ENCODE measurements at regions not wholly inside any gene's neighbourhood (a gene's known extent, or its start where the extent isn't known, plus 50 kb on each side); places are given as distances from the start of the nearest gene placed in this dataset.

DNA sequence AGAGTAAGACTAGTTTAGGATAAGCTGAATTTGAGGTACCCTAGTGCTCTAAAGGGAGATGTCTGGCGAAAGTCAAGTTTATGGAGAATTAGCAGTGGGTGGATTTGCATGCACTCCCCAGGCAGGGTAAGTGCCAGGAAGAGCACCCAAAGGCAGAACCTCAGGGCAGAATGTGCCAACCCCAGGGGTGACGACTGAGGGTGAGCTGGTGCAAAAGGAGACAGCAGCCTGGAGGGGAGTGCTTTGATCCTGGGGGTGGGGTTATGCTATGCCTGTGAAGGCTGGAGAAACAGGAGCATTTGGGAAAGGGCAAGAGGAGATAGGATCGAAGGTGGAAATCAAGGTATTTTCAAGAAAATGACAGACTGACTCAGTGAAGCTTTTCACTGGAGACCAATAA lies 208.5 kb upstream of the PDE10A start:
- TF ChIP-seq EZH2phosphoT487 (IDR thresholded peaks at IDR 0.05; ENCODE audit: low read length) (no peak), EZH2 (optimal IDR thresholded peaks at IDR 0.05; ENCODE audit: low read depth, low read length) (no peak)
- TF ChIP-seq, protein P1, sequence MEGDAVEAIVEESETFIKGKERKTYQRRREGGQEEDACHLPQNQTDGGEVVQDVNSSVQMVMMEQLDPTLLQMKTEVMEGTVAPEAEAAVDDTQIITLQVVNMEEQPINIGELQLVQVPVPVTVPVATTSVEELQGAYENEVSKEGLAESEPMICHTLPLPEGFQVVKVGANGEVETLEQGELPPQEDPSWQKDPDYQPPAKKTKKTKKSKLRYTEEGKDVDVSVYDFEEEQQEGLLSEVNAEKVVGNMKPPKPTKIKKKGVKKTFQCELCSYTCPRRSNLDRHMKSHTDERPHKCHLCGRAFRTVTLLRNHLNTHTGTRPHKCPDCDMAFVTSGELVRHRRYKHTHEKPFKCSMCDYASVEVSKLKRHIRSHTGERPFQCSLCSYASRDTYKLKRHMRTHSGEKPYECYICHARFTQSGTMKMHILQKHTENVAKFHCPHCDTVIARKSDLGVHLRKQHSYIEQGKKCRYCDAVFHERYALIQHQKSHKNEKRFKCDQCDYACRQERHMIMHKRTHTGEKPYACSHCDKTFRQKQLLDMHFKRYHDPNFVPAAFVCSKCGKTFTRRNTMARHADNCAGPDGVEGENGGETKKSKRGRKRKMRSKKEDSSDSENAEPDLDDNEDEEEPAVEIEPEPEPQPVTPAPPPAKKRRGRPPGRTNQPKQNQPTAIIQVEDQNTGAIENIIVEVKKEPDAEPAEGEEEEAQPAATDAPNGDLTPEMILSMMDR (IDR thresholded peaks at IDR 0.05; ENCODE audit: low read length): no peak
- no peaks in the 10 kb centered on the region for H3K9me2 ChIP-seq (replicated peaks; ENCODE audit: insufficient read depth, low read length)
- H3K4me2 ChIP-seq (ENCODE audit: low read depth, low read length): no peak overlapping the region

DNA sequence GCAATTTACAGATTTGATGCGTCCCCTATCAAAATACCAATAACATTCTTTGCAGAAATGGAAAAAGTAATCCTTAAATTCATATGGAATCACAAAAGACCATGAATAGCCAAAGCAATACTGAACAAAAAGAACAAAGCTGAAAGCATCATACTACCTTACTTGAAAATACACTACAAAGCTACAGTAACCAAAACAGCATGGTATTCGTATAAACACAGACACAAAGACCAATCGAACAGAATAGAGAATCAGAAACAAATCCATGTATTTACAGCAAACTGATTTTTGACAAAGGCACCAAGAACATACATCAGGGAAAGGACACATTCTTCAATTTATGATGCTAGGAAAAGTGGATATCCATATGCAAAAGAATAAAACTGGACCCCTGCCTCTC lies 206.5 kb upstream of the PDE10A start:
- TF ChIP-seq, protein P1 (IDR thresholded peaks at IDR 0.05; ENCODE audit: low read length): no peak
- TF ChIP-seq EZH2 (optimal IDR thresholded peaks at IDR 0.05; ENCODE audit: low read depth, low read length) (no peak), EZH2phosphoT487 (IDR thresholded peaks at IDR 0.05; ENCODE audit: low read length) (no peak)
- no peaks in the 10 kb centered on the region for H3K79me2 ChIP-seq (ENCODE audit: low read length)

More for the DNA sequence above, 208.5 kb upstream of the PDE10A start:
- no peaks in the 10 kb centered on the region for H3K27me3 ChIP-seq (replicated peaks; ENCODE audit: insufficient read depth, low read length)
- no peaks in the 10 kb centered on the region for H4K20me1 ChIP-seq (ENCODE audit: insufficient read depth, low read length)
- no peaks in the 10 kb centered on the region for H3F3A ChIP-seq (ENCODE audit: insufficient read depth, low read length)
- H3K9me3 ChIP-seq (replicated peaks; ENCODE audit: insufficient read depth, low read length): no peaks in the 10 kb centered on the region
- no peak overlapping the region for H2AFZ ChIP-seq (ENCODE audit: low read length)
- no peak overlapping the region for H3K4me3 ChIP-seq (ENCODE audit: low read length)
- no peaks in the 10 kb centered on the region for H3K79me2 ChIP-seq (ENCODE audit: low read length)
- H3K27ac ChIP-seq (ENCODE audit: low read length): no peak overlapping the region
- H3K4me1 ChIP-seq (ENCODE audit: low read length): no peaks in the 10 kb centered on the region
- H3K36me3 ChIP-seq (replicated peaks; ENCODE audit: insufficient read depth, low read length): no peaks in the 10 kb centered on the region
- H3K9ac ChIP-seq (ENCODE audit: low read length): no peak overlapping the region
- DNase-seq: no peak

DNA sequence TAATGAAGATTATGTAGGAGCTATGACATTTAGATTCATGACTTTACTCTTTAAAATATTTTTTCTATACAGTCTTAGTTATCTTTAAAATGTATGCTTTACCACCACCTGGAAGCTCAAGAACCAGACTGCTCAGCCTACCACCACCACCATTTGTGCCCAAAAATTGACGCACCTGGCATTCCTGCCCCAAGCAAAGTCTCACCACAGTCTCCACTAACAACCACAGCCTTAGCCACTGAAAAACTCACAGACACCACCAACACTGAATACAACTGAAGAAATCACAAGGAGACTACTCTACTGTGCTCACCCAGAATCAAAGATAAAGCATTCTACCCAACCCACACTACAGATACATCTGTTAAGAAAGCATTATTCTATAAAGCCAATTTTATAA lies 201.9 kb upstream of the PDE10A start:
- Histone ChIP-seq H3K4me1 (ENCODE audit: low read length) (no peaks in the 10 kb centered on the region), H3K79me2 (ENCODE audit: low read length) (no peaks in the 10 kb centered on the region), H3F3A (ENCODE audit: insufficient read depth, low read length) (no peaks in the 10 kb centered on the region), H3K9me3 (replicated peaks; ENCODE audit: insufficient read depth, low read length) (no peaks in the 10 kb centered on the region), H2AFZ (ENCODE audit: low read length) (no peak overlapping the region), H3K4me2 (ENCODE audit: low read depth, low read length) (no peak overlapping the region), H3K27ac (ENCODE audit: low read length) (no peak overlapping the region), H3K9ac (ENCODE audit: low read length) (no peak overlapping the region), H3K27me3 (replicated peaks; ENCODE audit: insufficient read depth, low read length) (no peaks in the 10 kb centered on the region), H3K4me3 (ENCODE audit: low read length) (no peak overlapping the region), H3K9me2 (replicated peaks; ENCODE audit: insufficient read depth, low read length) (no peaks in the 10 kb centered on the region), H4K20me1 (ENCODE audit: insufficient read depth, low read length) (no peaks in the 10 kb centered on the region), H3K36me3 (replicated peaks; ENCODE audit: insufficient read depth, low read length) (no peaks in the 10 kb centered on the region)
- DNase-seq: no peak
- no peak for TF ChIP-seq EZH2 (optimal IDR thresholded peaks at IDR 0.05; ENCODE audit: low read depth, low read length)
- no peak for TF ChIP-seq EZH2phosphoT487 (IDR thresholded peaks at IDR 0.05; ENCODE audit: low read length)
- TF ChIP-seq, protein P1 (IDR thresholded peaks at IDR 0.05; ENCODE audit: low read length): no peak

More for the DNA sequence above, 206.5 kb upstream of the PDE10A start:
- Histone ChIP-seq H3K4me1 (ENCODE audit: low read length) (no peaks in the 10 kb centered on the region), H3K9me3 (replicated peaks; ENCODE audit: insufficient read depth, low read length) (no peaks in the 10 kb centered on the region), H2AFZ (ENCODE audit: low read length) (no peak overlapping the region), H3K9ac (ENCODE audit: low read length) (no peak overlapping the region), H3K27me3 (replicated peaks; ENCODE audit: insufficient read depth, low read length) (no peaks in the 10 kb centered on the region), H3K4me3 (ENCODE audit: low read length) (no peak overlapping the region), H3K4me2 (ENCODE audit: low read depth, low read length) (no peak overlapping the region), H3K27ac (ENCODE audit: low read length) (no peak overlapping the region), H4K20me1 (ENCODE audit: insufficient read depth, low read length) (no peaks in the 10 kb centered on the region), H3K9me2 (replicated peaks; ENCODE audit: insufficient read depth, low read length) (no peaks in the 10 kb centered on the region), H3K36me3 (replicated peaks; ENCODE audit: insufficient read depth, low read length) (no peaks in the 10 kb centered on the region), H3F3A (ENCODE audit: insufficient read depth, low read length) (no peaks in the 10 kb centered on the region)
- DNase-seq: no peak

Data from MM.1S (cell line).